ENCODE measurements at regions not wholly inside any gene's neighbourhood (a gene's known extent, or its start where the extent isn't known, plus 50 kb on each side); places are given as distances from the start of the nearest gene placed in this dataset.
"Not testable (repeated sequence)": the region's sequence is repeated elsewhere in the genome, so short reads cannot be mapped to it uniquely, and the experiment has no call there.

DNA sequence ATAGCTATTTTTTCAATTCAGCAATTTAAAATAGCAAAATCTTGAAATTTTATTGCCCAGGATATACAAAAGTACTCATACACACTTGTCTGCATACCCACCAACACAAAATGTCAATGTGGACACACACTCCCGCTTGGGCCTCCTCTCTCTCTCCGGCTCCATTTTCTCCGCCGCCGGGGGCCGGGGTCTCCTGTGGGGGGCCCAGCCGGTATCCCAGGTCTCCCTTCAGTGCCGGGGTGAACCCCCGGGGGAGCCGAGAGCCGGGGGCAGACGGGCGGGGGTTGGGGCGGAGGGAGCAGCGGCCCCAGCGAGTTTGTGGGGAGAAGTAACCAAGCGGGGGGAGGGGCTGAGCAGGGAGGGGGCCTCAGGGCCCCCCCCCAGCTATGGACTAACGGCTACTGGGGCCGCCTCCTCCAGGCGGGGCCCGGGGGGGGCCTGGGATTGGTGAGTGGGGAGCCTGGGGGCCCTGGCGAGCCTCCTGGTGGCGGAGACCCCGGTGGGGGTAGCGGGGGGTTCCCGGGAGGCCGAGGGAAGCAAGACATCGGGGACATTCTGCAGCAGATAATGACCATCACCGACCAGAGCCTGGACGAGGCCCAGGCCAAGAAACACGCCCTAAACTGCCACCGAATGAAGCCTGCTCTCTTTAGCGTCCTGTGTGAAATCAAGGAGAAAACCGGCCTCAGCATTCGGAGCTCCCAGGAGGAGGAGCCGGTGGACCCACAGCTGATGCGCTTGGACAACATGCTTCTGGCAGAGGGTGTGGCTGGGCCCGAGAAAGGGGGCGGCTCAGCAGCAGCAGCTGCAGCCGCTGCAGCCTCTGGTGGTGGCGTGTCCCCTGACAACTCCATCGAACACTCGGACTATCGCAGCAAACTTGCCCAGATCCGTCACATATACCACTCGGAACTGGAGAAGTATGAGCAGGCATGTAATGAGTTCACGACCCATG, 56.6 kb downstream of the CHST2 start:
- ATAC-seq, result peak in 1 of 4 donors; percentile 34
- 86 to 91% (median 90%) methylated on average over 29 to 47 of the region's 47 CpGs for WGBS, 4 donors
- DNase-seq, result not testable (repeated sequence)

DNA sequence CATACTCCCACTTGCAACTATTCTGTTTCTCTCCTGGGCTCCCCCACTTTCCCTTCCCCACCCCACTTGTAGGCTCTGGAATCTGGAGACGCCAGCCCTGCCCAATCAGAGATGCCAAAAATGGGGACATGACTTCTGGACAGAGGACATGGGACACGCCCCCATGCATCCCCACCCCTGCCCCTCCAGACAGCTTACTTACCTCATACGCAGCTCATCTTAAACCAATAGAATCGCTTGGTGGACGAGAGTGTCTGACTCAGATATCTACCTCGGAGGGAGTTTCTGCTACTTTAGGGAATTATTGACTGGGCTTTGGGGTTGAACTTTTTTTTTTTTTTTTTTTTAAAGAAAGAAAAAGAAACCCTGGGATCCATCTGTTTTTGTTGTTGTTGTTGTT, 58.4 kb downstream of the CHST2 start:
- intact Hi-C loops (cut with DNase I), result not testable (repeated sequence)

More for the DNA sequence above, 56.6 kb downstream of the CHST2 start:
- H3K4me3 ChIP-seq; H3K27me3 ChIP-seq; intact Hi-C loops (cut with DNase I); H3K27ac ChIP-seq; H3K36me3 ChIP-seq: not testable (repeated sequence)
- Histone ChIP-seq H3K9me3 (peaks cover 0 to 27% (median 3%) of the 10 kb centered on the region in 12 donors), H3K4me1 (peaks cover 0 to 16% (median 0%) of the 10 kb centered on the region in 12 donors)

DNA sequence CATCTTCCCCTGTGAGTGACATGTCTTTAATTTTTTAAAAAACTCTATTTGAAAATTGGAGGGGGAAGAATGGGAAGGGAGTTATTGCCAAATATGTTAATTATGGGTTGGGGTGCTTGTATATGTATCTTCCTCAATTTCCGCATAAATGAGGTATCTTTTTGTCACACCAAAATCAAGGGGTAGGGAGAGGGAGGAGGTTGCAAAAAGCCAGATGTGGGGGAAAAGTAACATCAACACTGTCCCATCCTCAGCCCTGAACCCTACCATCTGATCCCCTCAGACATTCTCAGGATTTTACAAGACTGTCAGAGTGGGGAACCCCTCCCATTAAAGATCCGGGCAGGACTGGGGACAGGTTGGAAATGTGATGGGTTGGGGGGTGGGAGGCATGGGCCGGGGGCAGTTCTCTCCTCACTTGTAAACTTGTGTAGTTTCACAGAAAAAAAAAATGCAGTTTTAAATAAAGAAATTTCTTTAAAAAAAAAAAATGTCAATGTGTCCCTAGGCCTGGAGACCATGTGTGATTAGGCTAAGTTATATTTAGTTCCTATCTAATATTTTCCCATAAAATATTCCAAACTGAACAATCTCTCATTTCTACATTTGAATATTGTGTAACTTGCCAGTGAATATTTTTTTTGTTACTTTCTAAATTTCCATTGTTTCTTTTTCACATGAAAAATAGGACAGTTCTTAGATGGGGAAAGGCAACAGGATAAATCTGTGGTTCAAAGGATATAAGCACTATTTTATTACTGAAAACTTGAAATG, 59.4 kb downstream of the CHST2 start:
- not testable (repeated sequence) for ATAC-seq

More for the DNA sequence above, 58.4 kb downstream of the CHST2 start:
- H3K27me3 ChIP-seq, H3K36me3 ChIP-seq, H3K4me1 ChIP-seq, H3K4me3 ChIP-seq, DNase-seq, H3K27ac ChIP-seq: not testable (repeated sequence)
- H3K9me3 ChIP-seq, result peaks cover 0 to 30% (median 3%) of the 10 kb centered on the region in 12 donors
- ATAC-seq, result peak in 2 of 4 donors; percentile 29 to 42
- 78 to 82% (median 82%) methylated on average over 6 of the region's 6 CpGs for WGBS, 4 donors

DNA sequence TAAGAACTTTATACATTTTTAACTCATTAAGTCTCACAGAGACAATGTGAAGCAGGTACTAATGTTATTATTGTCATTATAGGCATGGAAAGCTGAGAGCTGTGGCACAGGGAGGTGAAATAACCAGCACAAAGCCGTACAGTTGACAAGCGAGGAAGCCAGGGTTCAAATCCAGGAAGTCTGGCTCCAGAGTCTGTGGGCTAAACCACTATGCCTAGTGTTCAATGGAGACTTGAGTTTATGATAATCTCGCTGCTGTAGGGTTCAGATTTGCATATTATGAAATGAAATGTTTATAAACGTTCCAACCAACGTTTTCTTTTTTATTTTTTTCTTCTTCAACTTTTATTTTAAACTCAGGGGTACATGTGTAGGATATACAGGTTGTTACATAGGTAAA, 60.0 kb downstream of the CHST2 start:
- Histone ChIP-seq H3K9me3 (peaks cover 0 to 19% (median 0%) of the 10 kb centered on the region in 12 donors), H3K36me3 (no peaks in the 10 kb centered on the region), H3K27ac (no peak overlapping the region), H3K4me1 (no peaks in the 10 kb centered on the region), H3K27me3 (no peaks in the 10 kb centered on the region), H3K4me3 (no peak overlapping the region)
- ATAC-seq, result no peak
- WGBS, 4 donors, result 67 to 76% (median 73%) methylated on average over 5 of the region's 5 CpGs
- no peak for TF ChIP-seq POLR2A (IDR thresholded peaks at IDR 0.05)
- TF ChIP-seq, protein P1, sequence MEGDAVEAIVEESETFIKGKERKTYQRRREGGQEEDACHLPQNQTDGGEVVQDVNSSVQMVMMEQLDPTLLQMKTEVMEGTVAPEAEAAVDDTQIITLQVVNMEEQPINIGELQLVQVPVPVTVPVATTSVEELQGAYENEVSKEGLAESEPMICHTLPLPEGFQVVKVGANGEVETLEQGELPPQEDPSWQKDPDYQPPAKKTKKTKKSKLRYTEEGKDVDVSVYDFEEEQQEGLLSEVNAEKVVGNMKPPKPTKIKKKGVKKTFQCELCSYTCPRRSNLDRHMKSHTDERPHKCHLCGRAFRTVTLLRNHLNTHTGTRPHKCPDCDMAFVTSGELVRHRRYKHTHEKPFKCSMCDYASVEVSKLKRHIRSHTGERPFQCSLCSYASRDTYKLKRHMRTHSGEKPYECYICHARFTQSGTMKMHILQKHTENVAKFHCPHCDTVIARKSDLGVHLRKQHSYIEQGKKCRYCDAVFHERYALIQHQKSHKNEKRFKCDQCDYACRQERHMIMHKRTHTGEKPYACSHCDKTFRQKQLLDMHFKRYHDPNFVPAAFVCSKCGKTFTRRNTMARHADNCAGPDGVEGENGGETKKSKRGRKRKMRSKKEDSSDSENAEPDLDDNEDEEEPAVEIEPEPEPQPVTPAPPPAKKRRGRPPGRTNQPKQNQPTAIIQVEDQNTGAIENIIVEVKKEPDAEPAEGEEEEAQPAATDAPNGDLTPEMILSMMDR (IDR thresholded peaks at IDR 0.05), result no peak
- DNase-seq, result no peak
- intact Hi-C loops (cut with DNase I), result no loop called here

More for the DNA sequence above, 59.4 kb downstream of the CHST2 start:
- intact Hi-C loops (cut with DNase I); H3K27ac ChIP-seq; H3K27me3 ChIP-seq; DNase-seq; H3K36me3 ChIP-seq; H3K4me3 ChIP-seq; H3K4me1 ChIP-seq: not testable (repeated sequence)
- H3K9me3 ChIP-seq, result peaks cover 0 to 20% (median 0%) of the 10 kb centered on the region in 12 donors
- WGBS, 4 donors, result 74 to 78% (median 77%) methylated on average over 3 of the region's 3 CpGs

DNA sequence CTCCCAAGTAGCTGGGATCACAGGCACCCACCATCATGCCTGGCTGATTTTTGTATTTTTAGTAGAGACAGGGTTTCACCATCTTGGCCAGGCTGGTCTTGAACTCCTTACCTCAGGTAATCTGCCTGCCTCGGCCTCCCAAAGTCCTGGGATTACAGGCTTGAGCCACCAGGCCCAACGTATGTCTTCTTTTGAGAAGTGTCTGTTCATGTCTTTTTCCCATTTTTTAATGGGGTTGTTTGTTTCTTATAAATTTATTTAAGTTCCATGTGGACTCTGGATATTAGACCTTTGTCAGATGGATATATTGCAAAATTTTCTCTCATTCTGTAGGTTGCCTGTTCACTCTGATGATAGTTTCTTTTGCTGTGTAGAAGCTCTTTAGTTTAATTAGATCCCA, 61.3 kb downstream of the CHST2 start:
- DNase-seq; H3K27me3 ChIP-seq; H3K36me3 ChIP-seq; intact Hi-C loops (cut with DNase I); H3K4me1 ChIP-seq; H3K27ac ChIP-seq; ATAC-seq; H3K4me3 ChIP-seq: not testable (repeated sequence)
- H3K9me3 ChIP-seq, result peaks cover 0 to 19% (median 0%) of the 10 kb centered on the region in 12 donors
- WGBS, 4 donors, result 79 to 91% (median 88%) methylated on average over 2 of the region's 2 CpGs

DNA sequence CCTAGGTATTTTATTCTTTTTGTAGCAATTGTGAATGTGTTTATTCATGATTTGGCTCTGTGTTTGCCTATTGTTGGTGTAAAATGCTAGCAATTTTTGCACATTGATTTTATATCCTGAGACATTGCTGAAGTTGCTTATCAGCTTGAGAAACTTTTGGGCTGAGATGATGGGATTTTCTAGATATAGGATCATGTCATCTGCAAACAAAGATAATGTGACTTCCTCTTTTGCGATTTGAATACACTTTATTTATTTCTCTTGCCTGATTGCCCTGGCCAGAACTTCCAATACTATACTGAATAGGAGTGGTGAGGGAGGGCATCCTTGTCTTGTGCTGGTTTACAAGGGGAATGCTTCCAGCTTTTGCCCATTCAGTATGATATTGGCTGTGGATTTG, 62.4 kb downstream of the CHST2 start:
- H3K36me3 ChIP-seq; ATAC-seq; H3K4me1 ChIP-seq; H3K4me3 ChIP-seq; DNase-seq; intact Hi-C loops (cut with DNase I); H3K27ac ChIP-seq; H3K27me3 ChIP-seq: not testable (repeated sequence)
- H3K9me3 ChIP-seq, result peaks cover 0 to 19% (median 0%) of the 10 kb centered on the region in 12 donors
- 30 to 50% (median 49%) methylated on average over 1 of the region's 1 CpG for WGBS, 4 donors
